H1 (cell line): ENCODE measurements at regions not wholly inside any gene's neighbourhood (a gene's known extent, or its start where the extent isn't known, plus 50 kb on each side); places are given as distances from the start of the nearest gene placed in this dataset.

Experiments used
- CEBPB ChIP-seq: IDR thresholded peaks from 2 replicates; pipeline ENCODE4 v1.6.1; 2012; ENCODE audit warnings: low read depth, low read length
- CTCF ChIP-seq, 3 experiments: IDR thresholded peaks; 1 replicate in 2 of 3; 2 replicates in 1 of 3; pipeline versions ENCODE4 v1.5.1 to v1.6.1; 2011; ENCODE audit warnings: low read length in 3 of 3, mild to moderate bottlenecking in 3 of 3, inconsistent platforms in 2 of 3, low read depth in 1 of 3, moderate library complexity in 1 of 3; ENCODE audit not compliant: insufficient read depth in 1 of 3; ENCODE audit errors: control extremely low read depth in 1 of 3
- EGR1 ChIP-seq: IDR thresholded peaks from 2 replicates; pipeline ENCODE4 v1.6.1; 2011; ENCODE audit warnings: low read depth, low read length, borderline replicate concordance
- EZH2 ChIP-seq: fragments of 200-600 bp; sonication (generic); IDR thresholded peaks from 2 replicates; pipeline ENCODE4 v1.7.1; 2012; ENCODE audit warnings: low read depth, mild to moderate bottlenecking, moderate library complexity, low read length, inconsistent platforms; ENCODE audit not compliant: severe bottlenecking
- KDM1A ChIP-seq: fragments of 200-600, 300-600 bp; sonication (generic); IDR thresholded peaks from 2 replicates; pipeline ENCODE4 v1.7.1; 2016; ENCODE audit warnings: mild to moderate bottlenecking, low read length, borderline replicate concordance
- POLR2A ChIP-seq, 2 experiments: IDR thresholded peaks; 1 replicate in 1 of 2; 2 replicates in 1 of 2; pipeline ENCODE4 v1.6.1; 2011; ENCODE audit warnings: low read depth in 2 of 2, low read length in 2 of 2, mild to moderate bottlenecking in 2 of 2; ENCODE audit errors: control extremely low read depth in 1 of 2
- POLR2AphosphoS5 ChIP-seq: IDR thresholded peaks from 2 replicates; pipeline ENCODE4 v1.6.1; 2011; ENCODE audit warnings: low read depth, low read length
- RAD21 ChIP-seq, 2 experiments: IDR thresholded peaks in 1 of 2; conservative IDR thresholded peaks in 1 of 2; 2 replicates each; pipeline ENCODE4 v1.6.1; 2011; ENCODE audit warnings: low read depth in 2 of 2, low read length in 2 of 2, improper control_type of control experiment in 1 of 2, inconsistent platforms in 1 of 2, mild to moderate bottlenecking in 1 of 2, moderate library complexity in 1 of 2
- RFX5 ChIP-seq: IDR thresholded peaks from 2 replicates; pipeline ENCODE4 v1.6.1; 2011; ENCODE audit warnings: low read depth, low read length, improper control_type of control experiment, borderline replicate concordance
- SP1 ChIP-seq: IDR thresholded peaks from 2 replicates; pipeline ENCODE4 v1.6.1; 2011; ENCODE audit warnings: low read depth, low read length
- TAF1 ChIP-seq: IDR thresholded peaks from 2 replicates; pipeline ENCODE4 v1.6.1; 2011; ENCODE audit warnings: mild to moderate bottlenecking, low read depth, low read length
- TF ChIP-seq, protein P1 (sequence below): IDR thresholded peaks from 2 replicates; pipeline ENCODE4 v1.6.1; 2011; ENCODE audit warnings: low read length, improper control_type of control experiment
- TF ChIP-seq, protein P2 (sequence below): IDR thresholded peaks from 2 replicates; pipeline ENCODE4 v1.6.1; 2011; ENCODE audit warnings: low read depth, mild to moderate bottlenecking, low read length; ENCODE audit not compliant: insufficient read depth
- TF ChIP-seq, protein P3 (sequence below): IDR thresholded peaks from 2 replicates; pipeline ENCODE4 v1.6.1; 2012; ENCODE audit warnings: inconsistent platforms

DNA sequence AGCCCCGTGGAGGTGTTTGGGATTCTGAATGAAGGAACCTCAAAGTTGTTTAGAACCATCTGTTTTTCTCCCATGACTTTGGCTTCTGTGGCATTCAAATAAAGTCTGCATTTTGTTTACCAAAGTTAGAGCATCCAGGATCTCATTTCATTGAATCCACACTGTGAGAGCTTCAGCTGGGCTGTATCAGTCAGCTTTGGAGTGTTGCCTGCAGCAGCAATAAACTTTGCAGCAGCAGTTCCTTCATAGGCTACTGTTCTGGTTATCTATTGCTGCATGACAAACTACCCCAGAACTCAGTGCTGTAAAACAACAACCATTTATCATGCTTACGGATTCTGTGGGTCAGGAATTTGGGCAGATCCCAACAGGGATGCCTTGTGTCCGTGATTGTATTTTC lies 1575.2 kb upstream of the LRRTM3 start:
- no peak for TF ChIP-seq CTCF (IDR thresholded peaks at IDR 0.05; ENCODE audit: control extremely low read depth in 1 of 3, insufficient read depth in 1 of 3, low read depth in 1 of 3, low read length in 3 of 3)
- TF ChIP-seq POLR2AphosphoS5: no peak
- TF ChIP-seq EZH2: no peak
- no peak for TF ChIP-seq TAF1
- TF ChIP-seq RFX5: no peak
- no peak for TF ChIP-seq KDM1A
- TF ChIP-seq, protein P1, sequence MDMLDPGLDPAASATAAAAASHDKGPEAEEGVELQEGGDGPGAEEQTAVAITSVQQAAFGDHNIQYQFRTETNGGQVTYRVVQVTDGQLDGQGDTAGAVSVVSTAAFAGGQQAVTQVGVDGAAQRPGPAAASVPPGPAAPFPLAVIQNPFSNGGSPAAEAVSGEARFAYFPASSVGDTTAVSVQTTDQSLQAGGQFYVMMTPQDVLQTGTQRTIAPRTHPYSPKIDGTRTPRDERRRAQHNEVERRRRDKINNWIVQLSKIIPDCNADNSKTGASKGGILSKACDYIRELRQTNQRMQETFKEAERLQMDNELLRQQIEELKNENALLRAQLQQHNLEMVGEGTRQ: no peak
- TF ChIP-seq POLR2A (IDR thresholded peaks at IDR 0.05; ENCODE audit: control extremely low read depth in 1 of 2, low read depth in 2 of 2, low read length in 2 of 2): no peak
- TF ChIP-seq EGR1: no peak
- no peak for TF ChIP-seq CEBPB
- TF ChIP-seq, protein P2, sequence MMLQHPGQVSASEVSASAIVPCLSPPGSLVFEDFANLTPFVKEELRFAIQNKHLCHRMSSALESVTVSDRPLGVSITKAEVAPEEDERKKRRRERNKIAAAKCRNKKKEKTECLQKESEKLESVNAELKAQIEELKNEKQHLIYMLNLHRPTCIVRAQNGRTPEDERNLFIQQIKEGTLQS: no peak
- TF ChIP-seq, protein P3, sequence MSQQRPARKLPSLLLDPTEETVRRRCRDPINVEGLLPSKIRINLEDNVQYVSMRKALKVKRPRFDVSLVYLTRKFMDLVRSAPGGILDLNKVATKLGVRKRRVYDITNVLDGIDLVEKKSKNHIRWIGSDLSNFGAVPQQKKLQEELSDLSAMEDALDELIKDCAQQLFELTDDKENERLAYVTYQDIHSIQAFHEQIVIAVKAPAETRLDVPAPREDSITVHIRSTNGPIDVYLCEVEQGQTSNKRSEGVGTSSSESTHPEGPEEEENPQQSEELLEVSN: no peak
- TF ChIP-seq RAD21 (IDR thresholded peaks at IDR 0.05 in 1 of 2, conservative IDR thresholded peaks at IDR 0.05 in 1 of 2; ENCODE audit: low read depth in 2 of 2, low read length in 2 of 2): no peak
- TF ChIP-seq SP1: no peak
